ENCODE measurements at regions not wholly inside any gene's neighbourhood (a gene's known extent, or its start where the extent isn't known, plus 50 kb on each side); places are given as distances from the start of the nearest gene placed in this dataset.
A peak's percentile ranks its signal among the peaks of the same experiment; 100 is the strongest.

GRCh38 chr1:115456441-115456961, 118.5 kb upstream of the NGF start:
- DNase-seq (ENCODE audit: low read depth): no peak
- H3K4me3 ChIP-seq (ENCODE audit: low read depth, low read length): no peak overlapping the region
- TF ChIP-seq, protein P1, sequence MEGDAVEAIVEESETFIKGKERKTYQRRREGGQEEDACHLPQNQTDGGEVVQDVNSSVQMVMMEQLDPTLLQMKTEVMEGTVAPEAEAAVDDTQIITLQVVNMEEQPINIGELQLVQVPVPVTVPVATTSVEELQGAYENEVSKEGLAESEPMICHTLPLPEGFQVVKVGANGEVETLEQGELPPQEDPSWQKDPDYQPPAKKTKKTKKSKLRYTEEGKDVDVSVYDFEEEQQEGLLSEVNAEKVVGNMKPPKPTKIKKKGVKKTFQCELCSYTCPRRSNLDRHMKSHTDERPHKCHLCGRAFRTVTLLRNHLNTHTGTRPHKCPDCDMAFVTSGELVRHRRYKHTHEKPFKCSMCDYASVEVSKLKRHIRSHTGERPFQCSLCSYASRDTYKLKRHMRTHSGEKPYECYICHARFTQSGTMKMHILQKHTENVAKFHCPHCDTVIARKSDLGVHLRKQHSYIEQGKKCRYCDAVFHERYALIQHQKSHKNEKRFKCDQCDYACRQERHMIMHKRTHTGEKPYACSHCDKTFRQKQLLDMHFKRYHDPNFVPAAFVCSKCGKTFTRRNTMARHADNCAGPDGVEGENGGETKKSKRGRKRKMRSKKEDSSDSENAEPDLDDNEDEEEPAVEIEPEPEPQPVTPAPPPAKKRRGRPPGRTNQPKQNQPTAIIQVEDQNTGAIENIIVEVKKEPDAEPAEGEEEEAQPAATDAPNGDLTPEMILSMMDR (IDR thresholded peaks at IDR 0.05; ENCODE audit: insufficient read depth, low read depth, low read length): no peak

GRCh38 chr1:115454837-115455511, 116.9 kb upstream of the NGF start:
- TF ChIP-seq, protein P1 (IDR thresholded peaks at IDR 0.05; ENCODE audit: insufficient read depth, low read depth, low read length): no peak
- DNase-seq (ENCODE audit: low read depth): peak; percentile 40

GRCh38 chr1:115453666-115454065, 115.6 kb upstream of the NGF start:
- DNase-seq (ENCODE audit: low read depth): no peak
- TF ChIP-seq, protein P1 (IDR thresholded peaks at IDR 0.05; ENCODE audit: insufficient read depth, low read depth, low read length): no peak
- no peak overlapping the region for H3K4me3 ChIP-seq (ENCODE audit: low read depth, low read length)

More at GRCh38 chr1:115454837-115455511, 116.9 kb upstream of the NGF start:
- no peak overlapping the region for H3K4me3 ChIP-seq (ENCODE audit: low read depth, low read length)

- DNase-seq (ENCODE audit: low read depth): no peak
- TF ChIP-seq, protein P1 (IDR thresholded peaks at IDR 0.05; ENCODE audit: insufficient read depth, low read depth, low read length): no peak
- no peak overlapping the region for H3K4me3 ChIP-seq (ENCODE audit: low read depth, low read length)
Measured at GRCh38 chr1:115452600-115453329, 114.7 kb upstream of the NGF start.

DNA sequence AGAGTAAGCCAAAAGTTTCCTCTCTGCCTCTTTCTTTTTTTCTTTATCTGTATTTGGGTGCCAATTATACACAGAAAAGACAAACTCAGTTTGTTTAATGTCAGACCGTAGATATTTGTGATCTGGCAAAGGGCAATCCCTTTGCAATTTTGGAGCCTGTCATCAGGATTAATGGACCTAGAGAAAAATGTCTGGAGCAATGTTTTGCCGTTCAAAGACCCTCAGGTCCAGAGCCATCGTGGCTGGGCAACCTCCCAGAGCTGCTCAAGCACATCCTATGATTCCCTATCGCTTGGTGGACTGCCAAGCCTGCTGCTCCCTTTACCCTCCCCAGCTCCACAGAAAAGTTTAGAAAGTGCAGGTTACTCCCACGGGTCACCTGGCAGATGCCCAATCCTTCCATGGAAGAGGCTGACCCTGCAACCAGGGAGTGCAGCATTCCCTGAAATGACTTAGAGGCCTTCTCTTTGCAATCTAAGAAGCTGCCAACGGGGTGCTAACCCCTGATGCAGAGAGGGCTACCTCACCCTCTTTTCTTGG, 112.5 kb upstream of the NGF start:
- no peak for DNase-seq (ENCODE audit: low read depth)
- TF ChIP-seq, protein P1 (IDR thresholded peaks at IDR 0.05; ENCODE audit: insufficient read depth, low read depth, low read length): no peak

DNA sequence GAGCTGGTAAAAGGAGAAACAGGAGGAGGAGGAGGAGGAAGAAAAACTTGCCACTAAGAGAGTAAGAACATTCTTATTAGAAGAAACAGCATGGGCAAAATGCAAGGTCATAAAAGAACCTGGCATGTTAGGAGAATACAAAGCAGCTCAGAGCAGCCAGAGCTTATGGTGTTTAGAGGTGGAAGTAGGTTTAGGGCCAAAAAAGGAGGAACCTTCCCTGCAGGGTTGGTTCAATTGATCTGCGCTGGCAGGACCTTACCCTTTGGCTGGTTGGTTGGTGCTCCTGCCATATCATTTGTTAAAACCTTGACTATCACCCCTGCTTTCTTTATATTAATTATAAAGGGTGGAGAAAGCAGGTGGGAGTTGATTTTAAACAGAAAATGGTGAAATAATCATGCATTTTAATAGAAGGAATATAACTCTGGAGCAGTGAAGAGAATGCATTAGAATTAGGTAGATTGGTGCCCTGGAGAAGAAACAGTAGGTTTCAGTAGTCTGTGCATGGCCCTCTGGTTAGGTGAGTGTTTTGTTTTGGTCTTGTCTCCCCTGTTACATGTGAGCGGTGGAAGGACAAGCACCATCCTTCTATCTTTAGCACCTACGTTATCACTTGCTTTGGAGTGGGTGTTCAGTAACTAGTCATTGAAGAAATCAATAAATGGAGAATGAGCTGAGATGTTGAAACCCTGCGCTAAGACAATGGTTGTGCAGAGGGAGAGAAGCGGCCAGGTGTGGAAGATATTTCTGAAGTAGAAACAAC, 110.4 kb upstream of the NGF start:
- DNase-seq (ENCODE audit: low read depth): no peak
- TF ChIP-seq, protein P1 (IDR thresholded peaks at IDR 0.05; ENCODE audit: insufficient read depth, low read depth, low read length): no peak
- H3K4me3 ChIP-seq (ENCODE audit: low read depth, low read length): no peak overlapping the region

More for the DNA sequence above, 112.5 kb upstream of the NGF start:
- H3K4me3 ChIP-seq (ENCODE audit: low read depth, low read length): no peak overlapping the region
